Stimulated activated CD8-positive, alpha-beta memory T cell treated with anti-CD3 and anti-CD28 coated beads, Interleukin-7, amount 100 ng/mL, for 4 hours (primary cell): ENCODE measurements at regions not wholly inside any gene's neighbourhood (a gene's known extent, or its start where the extent isn't known, plus 50 kb on each side); places are given as distances from the start of the nearest gene placed in this dataset.

ENCODE experiments used
- DNase-seq, 2 donors: peaks; one replicate each; pipeline ENCODE4 v3.0.0-alpha.2; 2020; ENCODE audit warnings: low read depth in 2 of 2

DNA sequence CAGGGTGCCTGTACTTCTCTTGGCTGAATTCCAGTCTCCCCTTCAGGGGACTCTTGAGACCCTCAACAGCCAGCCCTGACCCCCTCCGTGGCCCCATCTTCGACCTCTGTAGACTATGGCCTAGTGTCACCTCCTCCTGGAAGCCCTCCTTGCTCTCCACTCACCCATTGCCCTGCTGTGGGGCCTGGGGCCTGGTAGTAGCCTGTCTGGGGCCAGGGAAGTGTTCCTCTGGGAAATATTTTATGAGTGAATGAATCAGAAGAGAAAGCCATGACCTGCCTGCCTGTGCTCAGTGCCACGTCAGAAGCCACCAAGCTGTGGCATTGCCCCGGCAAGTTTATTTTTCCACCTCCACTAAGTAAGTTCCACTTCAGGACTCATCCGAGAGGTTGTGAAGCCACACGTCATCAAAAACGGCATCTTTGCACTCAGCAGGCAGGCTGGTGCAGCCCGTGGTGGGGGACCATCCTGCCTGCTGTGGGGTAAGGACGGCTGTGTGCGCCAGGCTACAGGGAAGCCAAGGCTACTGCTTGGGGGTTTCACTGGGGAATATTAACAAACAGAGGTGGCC lies 59.6 kb upstream of the PPARA start:
- no peak for DNase-seq

DNA sequence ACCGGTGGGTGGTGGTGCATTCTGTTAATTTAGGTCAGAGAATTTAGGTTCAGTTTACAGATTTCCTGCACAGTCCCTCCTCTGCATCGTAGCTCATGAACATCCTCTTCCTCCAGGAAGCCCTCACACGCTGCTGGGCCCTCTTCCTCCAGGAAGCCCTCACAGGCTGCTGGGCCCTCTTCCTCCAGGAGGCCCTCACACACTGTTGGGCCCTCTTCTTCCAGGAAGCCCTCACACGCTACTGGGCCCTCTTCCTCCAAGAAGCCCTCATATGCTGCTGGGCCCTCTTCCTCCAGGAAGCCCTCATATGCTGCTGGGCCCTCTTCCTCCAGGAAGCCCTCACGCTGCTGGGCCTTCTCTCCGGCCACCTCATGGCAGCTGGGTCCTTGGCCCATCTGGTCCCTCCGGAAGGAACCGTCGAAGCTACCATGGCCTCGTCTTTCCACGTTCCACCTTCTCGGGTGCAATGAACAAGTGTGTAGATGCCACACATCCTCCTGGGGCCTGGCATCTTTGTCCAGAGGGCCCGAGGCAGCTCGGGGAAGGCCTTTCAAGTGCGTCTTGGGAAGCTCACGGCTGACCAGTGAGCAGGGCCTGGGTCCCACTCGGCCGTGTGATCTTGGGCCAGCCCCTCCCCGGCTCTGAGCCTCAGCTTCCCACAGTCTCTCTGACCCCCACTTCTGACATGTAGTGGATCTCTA lies 58.9 kb upstream of the PPARA start:
- DNase-seq, result no peak

DNA sequence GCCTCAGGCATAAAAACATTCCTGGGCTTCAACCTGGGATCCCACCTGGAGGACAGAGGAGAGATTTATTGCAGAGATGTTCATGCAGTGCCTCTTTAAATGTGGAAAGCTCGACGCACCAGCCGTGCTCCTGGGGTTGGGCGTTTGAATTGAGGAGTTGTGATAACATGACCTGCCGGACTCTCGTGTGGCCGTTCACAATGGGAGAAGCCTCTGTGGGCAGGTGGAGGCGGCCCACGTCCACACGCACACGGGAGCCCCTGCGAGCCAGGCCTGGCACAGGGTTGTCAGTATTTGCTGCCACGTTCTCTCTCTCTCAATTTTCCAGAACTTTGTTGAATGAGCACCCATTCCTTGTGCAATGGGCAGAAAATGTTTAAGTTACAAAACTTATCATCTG lies 58.3 kb upstream of the PPARA start:
- DNase-seq, result no peak

DNA sequence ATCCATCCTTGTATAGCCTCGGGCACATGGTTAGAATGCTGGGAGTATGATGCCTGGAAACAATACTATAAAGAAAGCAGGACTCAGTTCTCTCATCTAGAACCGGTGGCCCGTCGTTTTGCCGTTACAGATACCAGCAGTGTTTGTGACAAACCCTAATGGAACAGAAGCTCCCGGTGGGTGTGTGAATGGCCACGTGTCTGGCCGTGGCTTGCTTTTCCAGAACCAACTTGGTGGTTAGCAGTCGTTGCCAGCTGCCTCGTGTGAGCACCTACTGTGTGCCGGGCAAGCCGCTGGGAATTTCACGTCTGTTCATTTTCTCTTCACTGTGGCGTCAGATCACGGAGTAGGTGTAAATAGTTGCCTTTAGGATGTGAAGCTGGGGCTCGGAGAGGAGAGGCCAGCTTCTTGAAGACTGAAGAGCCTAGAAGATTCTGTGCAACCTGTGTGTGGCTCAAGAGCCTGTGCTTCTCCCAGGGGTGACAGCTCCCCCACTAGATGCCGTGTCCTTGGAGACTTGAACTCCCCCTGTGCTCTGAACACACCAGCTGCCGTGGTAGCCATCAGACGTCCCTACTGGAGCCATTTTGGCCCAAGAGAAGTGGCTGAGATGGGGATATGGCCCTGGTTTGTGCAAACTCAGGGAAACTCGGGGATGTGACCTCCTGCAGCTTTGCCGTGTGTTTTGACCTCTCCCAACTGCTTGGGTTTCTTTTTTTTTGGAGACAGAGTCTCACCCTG lies 57.5 kb upstream of the PPARA start:
- no peak for DNase-seq

DNA sequence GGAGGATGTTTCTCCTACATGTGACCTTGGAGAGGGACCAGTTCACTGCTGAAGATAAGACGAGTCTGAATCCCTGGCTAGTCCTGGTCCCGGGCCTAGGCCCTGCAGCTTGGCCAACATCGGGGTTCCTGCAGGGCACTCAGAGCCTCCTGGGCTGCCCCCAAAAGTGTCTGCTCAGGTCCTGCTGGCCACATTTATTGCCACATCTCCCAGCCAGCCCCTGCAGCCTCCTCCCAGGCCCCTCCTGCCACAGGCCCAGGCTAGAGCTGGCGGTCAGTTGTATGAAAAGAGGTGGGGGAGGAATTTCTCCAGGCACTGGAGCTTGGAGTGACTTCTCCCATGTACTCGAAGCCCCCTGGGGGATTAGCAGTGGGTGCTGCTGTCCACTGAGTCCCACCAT lies 56.5 kb upstream of the PPARA start:
- no peak for DNase-seq

DNA sequence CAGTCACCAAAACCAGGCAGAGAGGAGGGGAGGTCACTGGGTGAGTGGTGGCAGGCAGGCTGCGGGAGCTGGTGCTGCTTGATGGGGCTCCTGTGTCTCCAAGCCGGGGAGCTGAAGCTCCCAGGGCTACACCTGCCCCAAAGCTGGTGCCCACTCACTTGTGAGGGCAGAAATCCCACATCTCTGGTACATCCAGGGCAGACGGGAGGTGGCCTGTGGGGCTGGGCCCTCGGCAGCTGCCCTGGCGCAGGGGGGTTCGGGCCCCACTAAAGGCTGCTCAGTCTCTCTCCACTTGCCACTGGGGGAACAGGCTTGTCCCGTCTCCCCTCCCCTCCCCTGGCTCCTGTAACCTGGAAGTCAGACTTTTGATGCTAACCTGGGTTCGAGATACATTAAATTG lies 55.6 kb upstream of the PPARA start:
- DNase-seq, result no peak

DNA sequence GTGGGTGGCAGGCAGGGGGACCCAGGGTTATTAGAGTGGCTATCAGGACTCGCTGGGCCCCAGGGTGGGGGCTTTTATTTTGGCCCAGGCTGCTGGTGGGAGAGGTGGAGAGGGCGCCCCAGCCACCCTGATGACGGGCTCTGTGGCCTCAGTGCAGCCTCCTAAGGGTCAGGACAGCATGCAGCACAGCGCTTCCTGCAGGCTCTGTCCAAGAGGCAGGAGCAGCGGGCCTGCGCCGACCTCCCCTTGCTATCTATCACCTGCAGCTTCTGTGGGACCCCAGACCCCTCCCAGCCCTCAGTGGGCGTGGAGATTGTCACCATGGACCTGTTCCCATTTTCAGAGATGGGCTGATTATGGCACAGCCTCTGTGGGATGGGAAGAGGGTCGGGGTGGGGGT lies 54.3 kb upstream of the PPARA start:
- DNase-seq, result no peak

DNA sequence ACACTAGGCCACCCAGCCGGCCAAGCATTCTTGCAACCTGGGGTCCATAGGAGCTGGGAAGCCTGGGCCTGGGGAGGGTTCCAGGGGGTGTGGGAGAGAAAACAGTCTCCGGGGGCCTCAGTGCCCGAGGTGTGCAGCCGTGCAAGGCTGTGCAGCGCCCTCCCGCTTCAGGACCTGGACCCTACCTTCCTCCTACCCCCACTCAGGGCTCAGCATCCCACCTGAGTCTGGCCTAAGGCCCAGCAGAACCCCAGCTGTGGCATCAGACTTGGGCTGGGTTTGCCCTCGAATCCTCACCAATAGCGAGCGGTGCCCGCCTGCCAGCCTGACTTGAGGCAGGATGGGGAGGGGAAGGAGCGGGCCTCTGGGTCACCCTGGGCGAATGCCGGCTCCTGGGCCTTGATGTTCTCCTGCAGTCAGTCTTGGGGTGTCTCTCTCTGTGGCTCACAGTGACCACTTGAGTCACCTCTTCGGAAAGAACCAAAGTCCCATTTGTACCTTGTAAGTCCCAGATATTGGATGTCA lies 53.6 kb upstream of the PPARA start:
- DNase-seq, result no peak

DNA sequence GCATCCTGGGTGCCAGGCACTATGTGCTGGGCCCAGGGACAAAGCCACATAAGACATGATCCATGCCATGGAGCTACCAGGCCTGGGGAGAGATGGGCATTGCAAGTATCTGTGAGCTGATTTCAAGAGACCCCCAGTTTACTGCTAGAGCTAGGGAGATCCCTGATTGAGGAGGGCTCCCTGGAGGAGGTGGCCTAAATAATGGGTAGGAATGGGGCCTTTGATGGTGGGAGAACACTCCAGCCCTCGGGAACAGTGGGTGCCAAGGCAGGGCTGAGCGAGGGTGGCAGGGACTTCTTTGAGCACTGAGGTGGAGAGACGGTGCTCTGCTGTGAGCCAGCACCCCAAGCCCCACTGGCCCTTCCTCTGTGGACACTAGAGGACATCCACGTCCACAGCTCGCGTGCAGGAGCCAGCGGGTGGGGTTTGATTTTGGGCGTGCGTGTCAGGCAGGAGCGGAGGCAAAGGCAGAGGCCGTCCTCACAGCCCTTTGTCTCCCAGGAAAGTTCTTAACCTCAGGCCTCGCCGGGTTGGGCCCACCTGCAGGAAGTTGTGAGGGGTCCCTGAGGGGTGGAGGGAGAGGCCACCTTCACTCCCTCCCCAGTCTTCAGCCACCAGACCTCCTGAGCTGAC lies 52.9 kb upstream of the PPARA start:
- no peak for DNase-seq

DNA sequence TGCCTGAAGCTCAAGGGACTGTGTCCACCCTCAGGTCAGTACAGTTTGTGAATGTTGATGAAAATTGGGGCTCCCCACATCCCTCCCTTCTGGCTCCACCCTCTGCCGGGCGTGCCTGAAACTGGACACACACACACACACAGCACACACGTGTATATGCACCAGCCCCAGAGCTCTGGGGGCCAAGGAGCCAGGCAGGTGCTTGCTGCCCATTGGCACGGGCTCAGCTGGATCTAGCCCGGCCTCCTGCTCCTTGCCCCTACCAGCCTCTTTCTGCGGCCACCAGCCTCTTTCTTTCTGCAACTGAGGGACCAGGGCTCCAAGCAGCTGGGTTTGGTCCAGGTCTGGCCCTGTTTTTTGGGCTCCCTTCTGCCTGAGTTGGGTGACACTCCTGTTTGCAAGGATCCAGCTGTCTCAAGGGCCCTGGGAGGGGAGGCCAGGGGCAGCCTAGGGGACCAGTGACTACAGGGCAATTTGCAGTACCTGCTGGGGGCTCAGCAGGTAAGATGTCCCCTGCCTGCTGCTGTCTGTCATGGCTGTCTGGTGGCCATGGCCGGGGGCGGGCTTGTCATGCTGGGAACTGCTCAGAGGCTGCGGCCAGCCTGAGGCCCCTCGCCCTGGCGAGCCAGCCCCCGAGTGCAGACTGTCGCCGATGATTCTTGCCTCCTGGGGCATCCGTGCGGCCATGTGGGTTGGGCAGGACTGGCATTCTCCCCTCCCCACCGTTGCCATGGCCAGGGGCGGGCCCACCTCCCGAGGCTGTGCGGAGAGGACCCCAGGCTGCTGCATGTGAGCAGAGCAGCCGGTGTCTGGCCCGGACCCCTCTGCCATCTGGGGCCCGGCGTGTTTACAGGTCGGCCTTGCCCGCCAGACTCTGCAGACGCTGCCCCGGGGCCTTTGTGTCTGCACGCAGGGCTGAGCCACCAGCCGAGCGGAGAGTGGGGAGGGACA lies 51.5 kb upstream of the PPARA start:
- no peak for DNase-seq

DNA sequence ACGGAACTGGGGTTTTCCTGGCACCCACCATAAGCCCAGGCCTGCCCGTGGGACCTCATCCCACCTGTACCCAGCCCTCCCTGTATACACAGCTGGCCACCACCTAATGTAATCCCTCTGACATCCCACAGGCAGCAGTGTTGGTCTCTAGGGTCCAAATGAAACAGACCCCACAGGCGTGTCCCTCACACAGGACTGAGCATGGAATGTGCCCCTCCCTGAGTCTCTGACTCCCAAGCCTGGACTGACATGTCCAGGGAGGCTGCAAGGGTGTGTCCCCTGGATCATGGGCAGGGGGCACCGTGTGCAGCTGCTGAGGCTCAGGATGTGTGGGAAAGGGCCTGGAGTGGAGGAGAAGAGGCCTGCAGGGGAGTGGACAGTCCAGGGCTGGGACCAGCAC lies 50.6 kb upstream of the PPARA start:
- DNase-seq, result no peak

DNA sequence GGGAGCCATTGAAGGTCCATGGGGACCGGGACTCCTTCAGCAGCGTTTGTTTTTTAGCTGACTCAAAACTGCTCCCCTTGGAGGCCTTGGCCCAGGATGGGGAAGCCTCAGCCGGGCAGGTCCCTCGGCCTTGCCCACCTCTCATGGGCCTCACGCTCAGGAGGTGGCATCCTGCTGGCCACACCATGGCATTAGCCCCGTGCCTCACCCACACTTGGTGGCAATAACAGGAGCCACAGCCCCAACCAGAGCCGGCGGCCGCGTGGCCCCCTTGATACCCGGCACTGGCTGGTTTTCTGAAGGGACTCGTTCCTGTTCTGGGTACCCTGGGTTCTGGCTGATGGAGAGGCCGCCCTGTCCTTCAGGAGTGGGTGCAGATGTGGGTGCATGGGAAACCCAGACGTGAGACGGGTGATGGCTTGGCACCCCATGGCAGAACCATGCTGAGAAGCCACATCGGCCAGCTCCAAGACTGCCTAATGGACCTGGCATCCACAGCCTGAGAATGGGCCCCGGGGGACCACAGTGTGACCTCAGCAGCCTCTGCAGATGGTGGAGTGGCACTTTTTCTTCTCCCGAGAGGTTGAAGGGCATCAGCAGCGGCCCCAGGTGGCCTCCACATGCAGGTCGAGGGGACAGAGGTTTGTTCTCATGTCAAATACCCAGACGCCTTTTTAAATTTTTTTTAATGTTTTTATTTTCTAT lies 49.8 kb upstream of the PPARA start:
- no peak for DNase-seq
